T47D (cell line): ENCODE measurements at regions not wholly inside any gene's neighbourhood (a gene's known extent, or its start where the extent isn't known, plus 50 kb on each side); places are given as distances from the start of the nearest gene placed in this dataset.
"Not testable (repeated sequence)": the region's sequence is repeated elsewhere in the genome, so short reads cannot be mapped to it uniquely, and the experiment has no call there.

Experiments
- DNase-seq, 2 experiments: peaks; one replicate each; pipeline versions ENCODE4 v3.0.0 to v3.0.0-alpha.2; 2011 to 2012; ENCODE audit warnings: low read depth in 1 of 2, low spot score in 1 of 2
- JUND ChIP-seq: IDR thresholded peaks from 2 replicates; pipeline ENCODE4 v1.6.1; 2012; ENCODE audit warnings: low read depth
- in situ Hi-C: cut with HindIII; loops from 2 replicates; pipeline ENCODE4 v1.10.0; 2016; ENCODE audit warnings: low sequenced_read_pairs, low pct_unique_long_range_greater_than_20kb

GRCh38 chr1:95850165-95850649, 616.2 kb downstream of the RWDD3 start:
- no peak for DNase-seq
- TF ChIP-seq JUND: no peak
- in situ Hi-C loops: no loop called here

GRCh38 chr1:95850763-95851162, 616.8 kb downstream of the RWDD3 start:
- TF ChIP-seq JUND: no peak
- in situ Hi-C loops: no loop called here
- DNase-seq: no peak

GRCh38 chr1:95852483-95853070, 618.6 kb downstream of the RWDD3 start:
- in situ Hi-C loops: no loop called here
- DNase-seq: no peak
- no peak for TF ChIP-seq JUND

- TF ChIP-seq JUND: no peak
- DNase-seq: no peak
- in situ Hi-C loops: no loop called here
Observed at GRCh38 chr1:95854457-95854856, 620.4 kb downstream of the RWDD3 start.

- in situ Hi-C loops: no loop called here
- TF ChIP-seq JUND: no peak
- DNase-seq: no peak
Observed at GRCh38 chr1:95863086-95863485, 629.1 kb downstream of the RWDD3 start.

- in situ Hi-C loops: no loop called here
- DNase-seq: no peak
- TF ChIP-seq JUND: no peak
Observed at GRCh38 chr1:95865769-95866168, 631.8 kb downstream of the RWDD3 start.

- no peak for TF ChIP-seq JUND
- no peak for DNase-seq
- in situ Hi-C loops: no loop called here
Observed at GRCh38 chr1:95876276-95876675, 642.3 kb downstream of the RWDD3 start.

GRCh38 chr1:95879498-95880050, 645.6 kb downstream of the RWDD3 start:
- in situ Hi-C loops: no loop called here
- no peak for DNase-seq
- TF ChIP-seq JUND: no peak

- TF ChIP-seq JUND: no peak
- DNase-seq: no peak
- in situ Hi-C loops: no loop called here
Observed at GRCh38 chr1:95888941-95889390, 655.0 kb downstream of the RWDD3 start.

- DNase-seq: no peak
- in situ Hi-C loops: no loop called here
- TF ChIP-seq JUND: no peak
Observed at GRCh38 chr1:95889400-95889799, 655.4 kb downstream of the RWDD3 start.

GRCh38 chr1:95893921-95894320, 659.9 kb downstream of the RWDD3 start:
- no peak for TF ChIP-seq JUND
- in situ Hi-C loops: no loop called here
- no peak for DNase-seq

- no peak for TF ChIP-seq JUND
- DNase-seq: no peak
- in situ Hi-C loops: no loop called here
Observed at GRCh38 chr1:95903060-95903459, 669.0 kb downstream of the RWDD3 start.

- no peak for DNase-seq
- in situ Hi-C loops: no loop called here
- TF ChIP-seq JUND: no peak
Observed at GRCh38 chr1:95905818-95906395, 671.9 kb downstream of the RWDD3 start.

GRCh38 chr1:95911739-95912138, 677.7 kb downstream of the RWDD3 start:
- DNase-seq, in situ Hi-C loops: not testable (repeated sequence)
